WTC11 (cell line): ENCODE measurements at regions not wholly inside any gene's neighbourhood (a gene's known extent, or its start where the extent isn't known, plus 50 kb on each side); places are given as distances from the start of the nearest gene placed in this dataset.

Source experiments
- ATF1 ChIP-seq: sonication (generic); formaldehyde crosslinking; IDR thresholded peaks from 2 replicates; pipeline ENCODE4 v1.8.1; 2023; ENCODE audit warnings: mild to moderate bottlenecking, moderate library complexity, missing genetic modification reagents
- CREB1 ChIP-seq: sonication (generic); formaldehyde crosslinking; IDR thresholded peaks from 2 replicates; pipeline ENCODE4 v1.8.0; 2023; ENCODE audit warnings: mild to moderate bottlenecking, missing genetic modification reagents
- CTCF ChIP-seq: fragments of 200-600 bp; IDR thresholded peaks from 2 replicates; pipeline ENCODE4 v1.8.0; 2022; ENCODE audit warnings: antibody characterized with exemption
- E2F1 ChIP-seq: sonication (generic); formaldehyde crosslinking; IDR thresholded peaks from 2 replicates; pipeline ENCODE4 v1.8.0; 2022; ENCODE audit warnings: mild to moderate bottlenecking, missing genetic modification reagents
- ESRRA ChIP-seq: sonication (generic); formaldehyde crosslinking; IDR thresholded peaks from 2 replicates; pipeline ENCODE4 v1.8.1; 2022; ENCODE audit warnings: mild to moderate bottlenecking, missing genetic modification reagents, borderline replicate concordance
- GABPB1 ChIP-seq: sonication (generic); formaldehyde crosslinking; IDR thresholded peaks from 2 replicates; pipeline ENCODE4 v1.8.1; 2023; ENCODE audit warnings: mild to moderate bottlenecking, missing genetic modification reagents
- JUN ChIP-seq: sonication (generic); formaldehyde crosslinking; IDR thresholded peaks from 2 replicates; pipeline ENCODE4 v1.8.0; 2023; ENCODE audit warnings: mild to moderate bottlenecking, missing genetic modification reagents
- KAT7 ChIP-seq: sonication (generic); formaldehyde crosslinking; IDR thresholded peaks from 2 replicates; pipeline ENCODE4 v1.8.1; 2023; ENCODE audit warnings: missing genetic modification reagents, mild to moderate bottlenecking, borderline replicate concordance
- NR1H2 ChIP-seq: sonication (generic); formaldehyde crosslinking; IDR thresholded peaks from 2 replicates; pipeline ENCODE4 v1.9.0; 2021; ENCODE audit warnings: mild to moderate bottlenecking, moderate library complexity, missing genetic modification reagents
- USF1 ChIP-seq: sonication (generic); formaldehyde crosslinking; IDR thresholded peaks from 2 replicates; pipeline ENCODE4 v1.8.0; 2022; ENCODE audit warnings: mild to moderate bottlenecking, missing genetic modification reagents

- TF ChIP-seq CTCF, result no peak
- TF ChIP-seq NR1H2 (CRISPR knock-in tag), result no peak
- no peak for TF ChIP-seq ESRRA (CRISPR knock-in tag)
- no peak for TF ChIP-seq JUN (CRISPR knock-in tag)
- no peak for TF ChIP-seq ATF1 (CRISPR knock-in tag)
- no peak for TF ChIP-seq GABPB1 (CRISPR knock-in tag)
- no peak for TF ChIP-seq E2F1 (CRISPR knock-in tag)
- no peak for TF ChIP-seq CREB1
- no peak for TF ChIP-seq USF1
- no peak for TF ChIP-seq KAT7 (CRISPR knock-in tag)
Measured at GRCh38 chr7:67487316-67487715, 490.7 kb downstream of the TYW1 start.
